NCI-H1105 treated with DMSO at 0.1 percent for 48 hours (cell line): ENCODE measurements at regions not wholly inside any gene's neighbourhood (a gene's known extent, or its start where the extent isn't known, plus 50 kb on each side); places are given as distances from the start of the nearest gene placed in this dataset.

Source experiments
- DNase-seq: peaks from one replicate; lab custom pipeline; 2025; lab: John Stamatoyannopoulos, UW

GRCh38 chr6:168908166-168908565 is 345.5 kb downstream of the THBS2 start:
- no peak for DNase-seq

DNA sequence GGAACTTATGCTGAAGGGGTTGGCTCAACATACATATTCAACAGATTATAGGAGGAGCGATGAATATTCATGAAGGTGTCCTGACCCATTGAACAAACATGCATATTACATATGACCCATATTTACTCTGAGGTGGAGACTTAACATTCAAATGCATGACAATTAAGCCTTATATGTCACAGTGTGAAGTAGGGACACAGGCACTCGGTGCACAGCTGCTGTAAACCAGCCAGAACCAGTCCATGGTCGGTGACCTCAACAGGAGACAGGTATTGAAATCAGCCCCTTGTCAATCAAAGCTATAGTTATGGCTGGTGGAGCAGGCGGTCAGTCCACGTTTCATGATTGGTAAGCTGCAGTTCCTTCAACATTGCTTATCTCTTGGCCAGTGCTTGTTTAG is 347.3 kb downstream of the THBS2 start:
- no peak for DNase-seq

DNA sequence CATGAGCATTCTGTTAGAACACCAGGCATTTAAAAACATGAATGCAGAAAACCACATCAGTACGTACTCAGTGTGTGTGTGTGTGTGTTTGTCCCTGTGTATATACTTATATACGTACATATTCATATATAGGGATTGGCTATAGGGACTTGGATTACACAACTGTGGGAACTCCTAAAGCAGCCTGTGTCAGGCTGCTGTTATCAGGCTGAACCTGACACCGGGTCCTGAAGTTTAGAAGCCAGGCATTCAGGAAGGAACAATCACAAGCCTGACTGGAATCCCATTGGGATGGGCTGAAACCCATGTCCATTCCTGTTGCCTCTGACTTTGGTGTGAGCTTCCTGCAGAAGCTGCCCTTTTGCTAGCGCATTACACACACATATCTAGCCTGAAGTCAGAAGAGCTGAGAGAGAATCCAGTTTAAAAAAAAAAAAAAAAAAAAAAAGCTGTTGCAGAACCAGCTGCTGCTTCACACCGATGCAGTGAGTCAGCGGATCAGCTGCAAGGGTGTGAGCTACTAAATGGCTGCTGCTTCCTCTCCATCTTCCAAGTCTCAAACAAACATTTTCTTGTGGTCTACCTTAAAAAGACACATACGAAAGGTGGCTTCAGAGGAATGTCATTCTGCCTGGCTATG is 348.1 kb downstream of the THBS2 start:
- DNase-seq = no peak

- DNase-seq = no peak
These were observed 349.9 kb downstream of the THBS2 start for GRCh38 chr6:168903613-168904345.

- no peak for DNase-seq
These were observed 351.6 kb downstream of the THBS2 start for GRCh38 chr6:168902075-168902474.

DNA sequence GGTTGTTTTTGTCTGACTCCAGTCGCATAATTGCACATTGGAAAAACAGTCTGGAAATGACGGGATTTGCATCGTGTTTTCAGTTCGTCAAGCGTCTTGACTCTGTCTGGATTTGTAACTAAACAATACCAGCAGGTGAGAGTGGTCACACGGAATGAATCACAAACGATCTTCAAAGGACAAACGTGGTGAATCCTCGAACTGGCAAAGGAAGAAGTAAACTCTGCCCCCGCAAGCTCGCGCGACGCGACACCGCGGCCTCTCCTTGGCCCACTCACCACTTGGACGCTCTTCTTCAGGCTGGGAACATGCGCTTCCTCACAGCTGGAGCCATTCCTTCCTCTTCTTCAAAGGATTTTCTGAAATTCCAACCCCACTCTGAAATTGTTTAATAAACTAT is 352.6 kb downstream of the THBS2 start:
- no peak for DNase-seq

- no peak for DNase-seq
These were observed 357.3 kb downstream of the THBS2 start for GRCh38 chr6:168896321-168896720.

GRCh38 chr6:168895102-168895812 is 358.4 kb downstream of the THBS2 start:
- peak; percentile 89 for DNase-seq

DNA sequence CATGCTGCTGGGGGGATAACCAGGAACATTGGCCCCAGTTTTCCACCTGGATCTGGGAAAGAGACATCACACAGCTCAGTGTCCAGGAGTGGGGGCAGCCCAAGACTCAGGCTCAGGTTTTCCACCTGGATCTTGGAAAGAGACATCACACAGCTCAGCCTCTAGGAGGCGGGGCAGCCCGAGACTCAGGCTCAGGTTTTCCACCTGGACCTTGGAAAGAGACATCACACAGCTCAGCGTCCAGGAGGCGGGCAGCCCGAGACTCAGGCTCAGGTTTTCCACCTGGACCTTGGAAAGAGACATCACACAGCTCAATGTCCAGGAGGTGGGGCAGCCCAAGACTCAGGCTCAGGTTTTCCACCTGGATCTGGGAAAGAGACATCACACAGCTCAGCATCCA is 361.6 kb downstream of the THBS2 start:
- no peak for DNase-seq

- DNase-seq = no peak
These were observed 362.7 kb downstream of the THBS2 start for GRCh38 chr6:168890981-168891365.

- DNase-seq = no peak
These were observed 363.2 kb downstream of the THBS2 start for GRCh38 chr6:168890306-168890980.

- no peak for DNase-seq
These were observed 364.8 kb downstream of the THBS2 start for GRCh38 chr6:168888786-168889345.

- no peak for DNase-seq
These were observed 365.5 kb downstream of the THBS2 start for GRCh38 chr6:168888102-168888501.

- DNase-seq = no peak
These were observed 366.0 kb downstream of the THBS2 start for GRCh38 chr6:168887621-168888020.

DNA sequence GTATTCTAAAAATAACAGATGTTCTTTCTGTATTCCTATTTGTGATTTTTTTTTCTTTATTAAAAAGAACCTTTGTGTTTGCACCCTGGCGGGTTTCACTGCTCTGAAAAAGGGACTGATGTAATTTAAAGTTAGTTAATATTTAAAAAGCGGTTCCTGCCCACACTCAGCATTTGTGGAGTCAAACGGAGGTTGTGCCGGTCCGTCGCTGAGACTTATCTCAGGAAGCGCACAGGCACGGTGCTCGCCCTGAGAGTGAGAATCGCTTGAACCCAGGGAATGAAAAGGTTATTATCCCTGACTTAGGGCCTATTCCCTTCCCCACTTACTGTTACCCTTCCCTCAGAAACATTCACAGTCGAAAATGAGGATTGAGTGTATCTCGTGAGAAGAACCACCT is 366.7 kb downstream of the THBS2 start:
- no peak for DNase-seq

DNA sequence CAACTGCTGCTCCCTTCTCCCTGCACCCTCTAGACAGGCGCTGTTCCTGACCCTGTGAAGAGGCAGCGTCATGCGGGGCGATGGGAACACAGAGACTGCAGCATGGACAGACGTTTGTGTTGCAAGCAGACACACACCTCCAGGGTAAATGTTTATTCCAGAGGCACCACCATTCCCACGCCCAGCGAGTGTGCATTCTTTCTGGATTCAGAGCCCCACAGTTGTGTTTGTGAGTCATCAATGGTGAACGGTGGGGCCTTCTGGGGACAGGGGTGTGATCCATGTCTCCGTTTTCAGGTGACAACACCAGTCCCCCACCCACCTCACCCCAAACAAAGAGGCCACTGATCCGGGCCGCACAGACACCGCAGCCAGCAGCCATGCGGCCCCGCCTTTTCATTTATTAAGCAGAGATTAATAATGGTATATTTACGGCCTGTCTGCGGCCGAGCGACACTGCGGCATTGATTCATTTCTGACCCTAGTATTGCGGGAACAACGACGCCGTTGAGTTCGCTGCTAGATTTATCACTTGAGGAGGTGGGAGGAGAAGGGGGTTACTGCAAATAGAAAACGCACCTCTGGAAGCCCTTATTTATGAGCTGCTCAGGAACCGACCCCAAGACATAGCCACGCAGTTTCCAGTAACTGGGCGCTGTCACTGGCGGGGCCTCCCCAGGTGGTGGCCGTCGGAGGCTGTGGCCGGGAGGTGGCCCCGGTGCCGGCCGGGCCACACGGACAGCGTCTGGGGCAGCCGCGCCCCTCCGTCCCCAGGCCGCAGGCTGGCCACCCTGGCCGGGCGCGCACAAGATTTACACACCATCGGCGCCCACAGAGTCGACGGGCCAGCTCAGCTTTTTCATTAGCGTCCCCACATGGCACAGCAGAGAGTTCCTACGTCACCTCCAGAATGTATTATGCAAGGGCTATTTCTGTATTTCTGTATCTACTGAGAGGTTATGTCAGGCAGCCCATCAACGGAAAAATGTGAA is 367.6 kb downstream of the THBS2 start:
- no peak for DNase-seq

DNA sequence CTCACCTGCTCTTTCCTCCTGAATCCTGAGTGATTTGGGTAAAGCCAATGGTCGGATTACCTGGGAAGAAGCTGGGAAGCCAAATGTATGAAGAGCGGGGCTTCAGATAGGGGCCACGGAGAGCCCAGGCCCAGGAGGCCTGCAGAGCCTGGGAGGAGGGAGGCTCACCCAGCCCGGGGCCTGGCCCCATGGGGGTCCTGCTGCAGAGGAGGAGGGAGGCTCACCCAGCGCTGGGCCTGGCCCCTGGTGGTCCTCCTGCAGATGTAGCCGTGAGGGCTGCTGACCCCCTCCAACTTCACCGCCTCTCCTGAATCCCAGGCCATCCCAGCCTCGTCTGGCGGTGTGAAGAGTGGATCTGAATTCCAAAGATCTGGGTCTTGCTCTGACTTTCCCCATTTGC is 368.4 kb downstream of the THBS2 start:
- DNase-seq = no peak

- peak; percentile 56 for DNase-seq
These were observed 369.0 kb downstream of the THBS2 start for GRCh38 chr6:168884646-168885086.

DNA sequence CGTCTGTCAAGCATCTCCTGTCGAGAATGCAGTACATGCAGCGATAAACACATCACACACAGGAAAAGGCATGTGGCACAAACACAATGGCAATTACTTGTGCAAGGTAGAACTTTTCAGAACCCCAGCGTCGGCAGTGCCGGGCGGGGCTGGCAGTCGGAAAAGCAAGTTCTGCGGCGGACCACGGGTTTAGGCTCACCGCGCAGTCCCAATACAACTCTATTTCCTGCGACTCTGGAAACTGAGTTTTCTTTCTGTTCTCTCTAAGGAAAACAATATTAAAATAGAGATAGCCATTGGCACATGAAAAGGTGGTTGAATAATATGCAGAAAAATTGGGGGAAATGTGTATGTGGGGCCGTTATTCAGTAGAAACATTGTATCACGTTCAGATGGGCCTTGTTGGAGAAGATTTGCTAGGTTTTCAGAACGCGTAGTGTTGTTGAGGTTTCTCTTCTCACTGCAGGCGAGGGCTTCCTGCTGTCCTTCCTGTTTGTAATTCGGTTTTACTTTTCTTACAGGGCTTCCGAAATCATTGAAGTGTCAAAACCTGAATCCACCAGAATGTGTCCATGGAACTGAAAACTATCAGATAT is 369.5 kb downstream of the THBS2 start:
- no peak for DNase-seq

GRCh38 chr6:168883410-168884049 is 370.1 kb downstream of the THBS2 start:
- no peak for DNase-seq
